Trophoblast cell (in vitro differentiated cells and primary cell): ENCODE measurements at regions not wholly inside any gene's neighbourhood (a gene's known extent, or its start where the extent isn't known, plus 50 kb on each side); places are given as distances from the start of the nearest gene placed in this dataset.

Experiments
- DNase-seq, 2 donors: peaks; one replicate each; pipeline ENCODE4 v3.0.0-alpha.2; 2016
- H2AFZ ChIP-seq: 2 replicates; pipeline ENCODE4 v1.6.1; 2013; ENCODE audit warnings: low read length, moderate library complexity, mild to moderate bottlenecking; ENCODE audit not compliant: insufficient read depth, poor library complexity
- H2AK5ac ChIP-seq: 2 replicates; pipeline ENCODE4 v1.6.1; 2013; ENCODE audit warnings: mild to moderate bottlenecking, low read length
- H2BK120ac ChIP-seq: 2 replicates; pipeline ENCODE4 v1.6.1; 2013; ENCODE audit warnings: low read length, mild to moderate bottlenecking, moderate library complexity; ENCODE audit not compliant: insufficient read depth, poor library complexity
- H2BK12ac ChIP-seq: 2 replicates; pipeline ENCODE4 v1.6.1; 2013; ENCODE audit warnings: mild to moderate bottlenecking, low read length, moderate library complexity
- H2BK5ac ChIP-seq: 2 replicates; pipeline ENCODE4 v1.6.1; 2013; ENCODE audit warnings: low read length, low read depth, moderate library complexity, mild to moderate bottlenecking; ENCODE audit not compliant: poor library complexity
- H3K14ac ChIP-seq: 2 replicates; pipeline ENCODE4 v1.6.1; 2013; ENCODE audit warnings: mild to moderate bottlenecking, low read length
- H3K18ac ChIP-seq: 2 replicates; pipeline ENCODE4 v1.6.1; 2013; ENCODE audit warnings: mild to moderate bottlenecking, low read length
- H3K23ac ChIP-seq: 2 replicates; pipeline ENCODE4 v1.6.1; 2013; ENCODE audit warnings: low read length
- H3K27ac ChIP-seq: 2 replicates; pipeline ENCODE4 v1.5.1; 2013; ENCODE audit warnings: low read depth, mild to moderate bottlenecking, inconsistent platforms, low read length, moderate library complexity
- H3K27me3 ChIP-seq: 2 replicates; pipeline ENCODE4 v1.6.1; 2013; ENCODE audit warnings: inconsistent platforms, mild to moderate bottlenecking, low read length, moderate library complexity; ENCODE audit not compliant: insufficient read depth
- H3K36me3 ChIP-seq, 2 experiments: 1 replicate in 1 of 2; 2 replicates in 1 of 2; pipeline ENCODE4 v1.6.1; 2013; ENCODE audit warnings: low read length in 2 of 2, mild to moderate bottlenecking in 2 of 2, moderate library complexity in 1 of 2; ENCODE audit not compliant: insufficient read depth in 2 of 2, control insufficient read depth in 1 of 2
- H3K4ac ChIP-seq: 2 replicates; pipeline ENCODE4 v1.6.1; 2013; ENCODE audit warnings: low read depth, mild to moderate bottlenecking, low read length, moderate library complexity
- H3K4me1 ChIP-seq, 2 experiments: 1 replicate in 1 of 2; 2 replicates in 1 of 2; pipeline ENCODE4 v1.6.1; 2013; ENCODE audit warnings: low read length in 2 of 2, mild to moderate bottlenecking in 2 of 2, moderate library complexity in 1 of 2; ENCODE audit not compliant: insufficient read depth in 2 of 2, control insufficient read depth in 1 of 2
- H3K4me2 ChIP-seq: 2 replicates; pipeline ENCODE4 v1.6.1; 2013; ENCODE audit warnings: inconsistent platforms, mild to moderate bottlenecking, low read length, moderate library complexity
- H3K4me3 ChIP-seq: 2 replicates; pipeline ENCODE4 v1.5.1; 2013; ENCODE audit warnings: mild to moderate bottlenecking, low read depth, low read length, inconsistent platforms
- H3K79me1 ChIP-seq: one replicate; pipeline ENCODE4 v1.6.1; 2013; ENCODE audit warnings: low read length
- H3K79me2 ChIP-seq: 2 replicates; pipeline ENCODE4 v1.6.1; 2013; ENCODE audit warnings: low read length, mild to moderate bottlenecking; ENCODE audit not compliant: control insufficient read depth, insufficient read depth, poor library complexity
- H3K9ac ChIP-seq: 2 replicates; pipeline ENCODE4 v1.6.1; 2013; ENCODE audit warnings: mild to moderate bottlenecking, low read length
- H3K9me3 ChIP-seq: 2 replicates; pipeline ENCODE4 v1.6.1; 2013; ENCODE audit warnings: low read depth, mild to moderate bottlenecking, control low read depth, inconsistent platforms, low read length; ENCODE audit not compliant: insufficient read depth
- H4K12ac ChIP-seq: 2 replicates; pipeline ENCODE4 v1.6.1; 2013; ENCODE audit warnings: low read depth, mild to moderate bottlenecking, low read length, moderate library complexity
- H4K8ac ChIP-seq: 2 replicates; pipeline ENCODE4 v1.6.1; 2013; ENCODE audit warnings: low read depth, mild to moderate bottlenecking, low read length, moderate library complexity
- H4K91ac ChIP-seq: one replicate; pipeline ENCODE4 v1.6.1; 2013; ENCODE audit warnings: low read depth, mild to moderate bottlenecking, low read length, moderate library complexity
- WGBS: extraction: QIAGEN DNeasy Blood & Tissue Kit; methylation state at CpG from one replicate; pipeline ENCODE4 v1.1.7; 2013; ENCODE audit warnings: missing lambda C conversion rate; ENCODE audit not compliant: insufficient read length, insufficient coverage; ENCODE audit errors: extremely low coverage; 5-methylcytosine and 5-hydroxymethylcytosine counted together

GRCh38 chr7:123401295-123401694 lies 133.1 kb downstream of the IQUB start:
- H2AK5ac ChIP-seq = no peak overlapping the region
- no peaks in the 10 kb centered on the region for H3K27me3 ChIP-seq
- no peak overlapping the region for H3K9ac ChIP-seq
- no peak overlapping the region for H2BK12ac ChIP-seq
- DNase-seq = no peak
- no peak overlapping the region for H4K8ac ChIP-seq
- H4K91ac ChIP-seq = no peak overlapping the region
- H3K18ac ChIP-seq = no peak overlapping the region
- no peak overlapping the region for H3K14ac ChIP-seq
- no peak overlapping the region for H3K4me3 ChIP-seq
- H3K36me3 ChIP-seq = no peaks in the 10 kb centered on the region
- H2BK5ac ChIP-seq = no peak overlapping the region
- no peaks in the 10 kb centered on the region for H3K4me1 ChIP-seq
- H3K79me2 ChIP-seq = no peaks in the 10 kb centered on the region
- no peak overlapping the region for H3K23ac ChIP-seq
- H2BK120ac ChIP-seq = no peak overlapping the region
- H3K79me1 ChIP-seq = no peaks in the 10 kb centered on the region
- no peak overlapping the region for H3K4me2 ChIP-seq
- no CpG with 5 or more reads among the region's 6 CpGs for WGBS
- H4K12ac ChIP-seq = no peak overlapping the region
- no peak overlapping the region for H3K27ac ChIP-seq
- H3K4ac ChIP-seq = no peak overlapping the region
- H3K9me3 ChIP-seq = no peaks in the 10 kb centered on the region
- H2AFZ ChIP-seq = no peak overlapping the region

GRCh38 chr7:123400196-123400595 lies 134.2 kb downstream of the IQUB start:
- Histone ChIP-seq H3K14ac (no peak overlapping the region), H2AFZ (no peak overlapping the region), H2BK120ac (no peak overlapping the region), H3K79me2 (no peaks in the 10 kb centered on the region), H3K4ac (no peak overlapping the region), H3K27me3 (no peaks in the 10 kb centered on the region), H3K4me1 (no peaks in the 10 kb centered on the region), H3K18ac (no peak overlapping the region), H3K23ac (no peak overlapping the region), H3K4me2 (no peak overlapping the region), H2AK5ac (no peak overlapping the region), H3K27ac (no peak overlapping the region), H4K12ac (no peak overlapping the region), H3K9ac (no peak overlapping the region), H3K36me3 (no peaks in the 10 kb centered on the region), H2BK5ac (no peak overlapping the region), H3K4me3 (no peak overlapping the region), H2BK12ac (no peak overlapping the region), H4K91ac (no peak overlapping the region), H3K9me3 (no peaks in the 10 kb centered on the region), H3K79me1 (no peaks in the 10 kb centered on the region), H4K8ac (no peak overlapping the region)
- DNase-seq = no peak

- no peak overlapping the region for H4K91ac ChIP-seq
- no peaks in the 10 kb centered on the region for H3K9me3 ChIP-seq
- H3K4me1 ChIP-seq = no peaks in the 10 kb centered on the region
- no peak overlapping the region for H2BK5ac ChIP-seq
- H3K23ac ChIP-seq = no peak overlapping the region
- no peak overlapping the region for H3K4me2 ChIP-seq
- no peaks in the 10 kb centered on the region for H3K79me2 ChIP-seq
- H4K8ac ChIP-seq = no peak overlapping the region
- no peak overlapping the region for H4K12ac ChIP-seq
- no peak overlapping the region for H3K27ac ChIP-seq
- no peaks in the 10 kb centered on the region for H3K79me1 ChIP-seq
- DNase-seq = no peak
- H2BK12ac ChIP-seq = no peak overlapping the region
- H3K27me3 ChIP-seq = no peaks in the 10 kb centered on the region
- no peak overlapping the region for H2AK5ac ChIP-seq
- H3K18ac ChIP-seq = no peak overlapping the region
- H3K14ac ChIP-seq = no peak overlapping the region
- no peak overlapping the region for H3K4ac ChIP-seq
- no peaks in the 10 kb centered on the region for H3K36me3 ChIP-seq
- no peak overlapping the region for H2BK120ac ChIP-seq
- no peak overlapping the region for H2AFZ ChIP-seq
- no peak overlapping the region for H3K9ac ChIP-seq
- H3K4me3 ChIP-seq = no peak overlapping the region
These were observed 135.5 kb downstream of the IQUB start for GRCh38 chr7:123398921-123399320.

- Histone ChIP-seq H3K4ac (no peak overlapping the region), H4K12ac (no peak overlapping the region)
- no CpG with 5 or more reads among the region's 6 CpGs for WGBS
These were observed 136.6 kb downstream of the IQUB start for GRCh38 chr7:123397746-123398338.

More at GRCh38 chr7:123397746-123398338, 136.6 kb downstream of the IQUB start:
- H2AFZ ChIP-seq = no peak overlapping the region
- no peak overlapping the region for H3K4me3 ChIP-seq
- no peak overlapping the region for H3K14ac ChIP-seq
- no peak overlapping the region for H4K8ac ChIP-seq
- no peaks in the 10 kb centered on the region for H3K9me3 ChIP-seq
- H4K91ac ChIP-seq = no peak overlapping the region
- no peaks in the 10 kb centered on the region for H3K27me3 ChIP-seq
- no peak overlapping the region for H3K18ac ChIP-seq
- H3K36me3 ChIP-seq = no peaks in the 10 kb centered on the region
- H3K79me2 ChIP-seq = no peaks in the 10 kb centered on the region
- no peak for DNase-seq
- no peak overlapping the region for H2BK12ac ChIP-seq
- no peaks in the 10 kb centered on the region for H3K4me1 ChIP-seq
- no peak overlapping the region for H2BK120ac ChIP-seq
- no peaks in the 10 kb centered on the region for H3K79me1 ChIP-seq
- no peak overlapping the region for H2AK5ac ChIP-seq
- no peak overlapping the region for H3K27ac ChIP-seq
- H3K9ac ChIP-seq = no peak overlapping the region
- no peak overlapping the region for H2BK5ac ChIP-seq
- no peak overlapping the region for H3K4me2 ChIP-seq
- no peak overlapping the region for H3K23ac ChIP-seq
